ENCODE measurements at regions not wholly inside any gene's neighbourhood (a gene's known extent, or its start where the extent isn't known, plus 50 kb on each side); places are given as distances from the start of the nearest gene placed in this dataset.

- TF ChIP-seq EP300 (IDR thresholded peaks at IDR 0.05) (no peak), POLR2AphosphoS5 (IDR thresholded peaks at IDR 0.05) (no peak)
- 54 to 88% (median 64%) methylated on average over 4 of the region's 4 CpGs for WGBS, 5 donors
- intact Hi-C loops (cut with DNase I; ENCODE audit: low total_unique reads): no loop called here
- Histone ChIP-seq H3K4me3 (no peak overlapping the region), H3K27ac (no peak overlapping the region), H3K27me3 (peaks cover 0 to 30% (median 3%) of the 10 kb centered on the region in 3 donors), H3K4me1 (no peaks in the 10 kb centered on the region), H3K36me3 (no peaks in the 10 kb centered on the region), H3K9me3 (no peaks in the 10 kb centered on the region)
- no peak for DNase-seq
Observed at GRCh38 chr17:77786090-77786489, 172.4 kb upstream of the TNRC6C start.

GRCh38 chr17:77786740-77787505 is 171.6 kb upstream of the TNRC6C start:
- Histone ChIP-seq H3K27ac (no peak overlapping the region), H3K4me1 (no peaks in the 10 kb centered on the region), H3K9me3 (no peaks in the 10 kb centered on the region), H3K27me3 (peaks cover 0 to 31% (median 3%) of the 10 kb centered on the region in 3 donors), H3K36me3 (no peaks in the 10 kb centered on the region), H3K4me3 (no peak overlapping the region)
- 38 to 65% (median 49%) methylated on average over 20 of the region's 20 CpGs for WGBS, 5 donors
- TF ChIP-seq CTCF (IDR thresholded peaks at IDR 0.05) (no peak), POLR2AphosphoS5 (IDR thresholded peaks at IDR 0.05) (no peak)
- intact Hi-C loops (cut with DNase I; ENCODE audit: low total_unique reads): no loop called here
- no peak for DNase-seq

- Histone ChIP-seq H3K9me3 (no peaks in the 10 kb centered on the region), H3K4me1 (no peaks in the 10 kb centered on the region), H3K4me3 (no peak overlapping the region), H3K36me3 (no peaks in the 10 kb centered on the region), H3K27me3 (peaks cover 0 to 31% (median 13%) of the 10 kb centered on the region in 3 donors), H3K27ac (no peak overlapping the region)
- 54 to 70% (median 58%) methylated on average over 9 of the region's 9 CpGs for WGBS, 5 donors
- TF ChIP-seq EP300 (IDR thresholded peaks at IDR 0.05) (no peak), CTCF (IDR thresholded peaks at IDR 0.05) (no peak), POLR2AphosphoS5 (IDR thresholded peaks at IDR 0.05) (no peak)
- intact Hi-C loops (cut with DNase I; ENCODE audit: low total_unique reads): no loop called here
- no peak for DNase-seq
Observed at GRCh38 chr17:77790143-77790829, 168.2 kb upstream of the TNRC6C start.

- Histone ChIP-seq H3K4me3 (no peak overlapping the region), H3K9me3 (no peaks in the 10 kb centered on the region), H3K27me3 (peaks cover 0 to 31% (median 13%) of the 10 kb centered on the region in 3 donors), H3K27ac (no peak overlapping the region), H3K4me1 (no peaks in the 10 kb centered on the region), H3K36me3 (no peaks in the 10 kb centered on the region)
- WGBS, 5 donors: 78 to 87% (median 79%) methylated on average over 8 to 10 of the region's 10 CpGs
- no peak for TF ChIP-seq EP300 (IDR thresholded peaks at IDR 0.05)
- TF ChIP-seq CTCF (IDR thresholded peaks at IDR 0.05): no peak
- no peak for TF ChIP-seq POLR2A (IDR thresholded peaks at IDR 0.05)
- no peak for TF ChIP-seq POLR2AphosphoS5 (IDR thresholded peaks at IDR 0.05)
- no peak for DNase-seq
- intact Hi-C loops (cut with DNase I; ENCODE audit: low total_unique reads): no loop called here
Observed at GRCh38 chr17:77792626-77793025, 165.9 kb upstream of the TNRC6C start.

Data from stomach (tissue), 8 donors.